ENCODE measurements at regions not wholly inside any gene's neighbourhood (a gene's known extent, or its start where the extent isn't known, plus 50 kb on each side); places are given as distances from the start of the nearest gene placed in this dataset.

DNA sequence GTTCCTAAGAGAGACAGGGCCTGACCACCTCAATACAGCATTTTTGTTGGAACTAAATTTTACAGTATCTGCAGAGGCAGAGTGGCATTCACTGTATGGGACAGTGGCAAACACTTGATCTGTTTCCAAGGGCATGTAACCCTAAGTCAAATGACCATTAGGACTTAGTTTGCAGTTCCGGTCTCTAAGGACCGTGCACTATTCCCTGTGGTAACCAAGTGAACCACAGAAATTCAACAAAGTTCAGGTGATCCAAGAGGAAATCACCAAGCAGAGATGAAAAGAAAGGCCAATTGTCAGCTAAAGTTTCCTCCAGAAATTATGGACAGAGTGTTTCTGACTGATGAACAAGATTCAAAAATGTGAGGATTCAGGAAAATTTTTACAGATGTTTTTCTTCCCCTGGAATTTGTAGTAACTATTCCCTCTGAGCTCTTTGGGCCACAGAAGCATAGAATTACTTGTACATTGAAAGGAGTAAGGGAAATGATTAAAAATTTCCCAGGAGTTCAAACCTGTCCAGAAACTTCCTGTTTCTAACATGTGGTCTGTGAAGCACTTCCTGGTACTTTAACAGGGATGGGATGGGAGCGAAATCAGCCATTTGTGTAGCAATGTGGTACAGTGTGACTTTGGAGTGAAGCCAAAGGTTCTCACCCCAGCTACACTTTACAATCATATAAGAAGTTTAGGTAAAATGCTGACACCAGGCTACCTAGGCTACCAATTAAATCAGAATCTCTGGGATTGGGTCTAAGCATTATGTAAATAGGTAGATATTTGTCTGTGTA, 266.1 kb upstream of the MAP3K1 start:
- no peak for DNase-seq (ENCODE audit: low read depth)

DNA sequence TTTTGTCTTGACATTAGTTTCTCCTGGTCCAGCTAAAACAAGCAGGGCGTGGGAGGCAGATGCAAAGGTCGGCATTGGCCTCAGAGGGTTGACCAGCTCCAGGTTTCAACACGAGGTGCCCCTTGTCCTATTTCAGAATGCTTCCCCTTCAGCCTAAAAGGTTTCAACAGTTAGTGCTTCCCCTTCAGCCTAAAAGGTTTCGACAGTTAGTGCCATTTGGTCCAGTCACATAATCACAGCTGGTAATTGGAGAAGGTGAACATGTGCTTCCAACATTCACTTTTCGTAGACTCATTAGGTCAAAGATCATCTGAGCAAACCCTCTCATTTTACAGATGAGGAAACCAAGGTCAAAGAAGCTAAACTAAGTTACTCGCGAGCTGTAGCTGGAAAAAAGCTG, 270.3 kb upstream of the MAP3K1 start:
- DNase-seq (ENCODE audit: low read depth) = no peak

DNA sequence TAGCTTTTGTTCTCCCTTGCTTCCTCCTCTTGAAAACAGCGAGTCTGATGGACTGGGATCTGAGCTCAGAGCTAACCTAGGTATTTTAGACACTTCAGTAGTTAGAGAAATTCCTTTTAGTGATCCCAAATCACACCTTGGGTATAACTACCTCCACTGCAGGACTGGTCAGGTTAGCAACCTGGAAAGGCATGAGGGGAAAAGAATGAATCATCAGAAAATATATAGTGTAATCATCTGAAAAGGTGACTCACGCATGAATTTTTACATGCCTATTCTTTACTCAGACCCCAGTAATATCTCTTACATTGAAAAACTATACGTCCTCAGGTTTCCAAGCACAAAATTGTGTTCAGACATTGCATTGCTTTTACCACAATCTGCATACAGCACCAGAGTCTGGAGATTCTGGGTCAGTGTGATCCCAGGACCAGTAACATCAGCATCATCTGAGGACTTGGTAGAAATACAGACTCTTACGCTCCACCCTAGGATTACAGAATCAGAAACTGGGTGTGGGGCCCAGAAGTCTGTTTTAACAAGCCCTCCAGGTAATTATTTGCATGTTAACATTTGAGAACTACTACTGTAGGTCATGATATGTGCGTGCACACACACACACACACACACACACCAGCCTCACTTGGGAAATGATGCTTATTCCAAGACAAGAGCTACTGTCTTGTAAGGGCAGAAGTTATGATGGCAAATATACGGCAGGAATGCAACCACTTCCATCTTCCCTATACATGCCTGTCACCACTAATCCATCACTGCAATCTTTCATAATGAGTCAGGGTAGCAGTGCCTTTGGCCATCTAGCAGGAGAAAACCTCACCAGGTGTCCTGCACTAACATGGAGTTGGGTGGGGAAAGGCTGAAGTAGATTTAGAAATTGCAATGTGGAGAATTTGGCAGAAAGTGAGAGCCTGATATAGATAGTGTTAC, 271.6 kb upstream of the MAP3K1 start:
- no peak for DNase-seq (ENCODE audit: low read depth)

DNA sequence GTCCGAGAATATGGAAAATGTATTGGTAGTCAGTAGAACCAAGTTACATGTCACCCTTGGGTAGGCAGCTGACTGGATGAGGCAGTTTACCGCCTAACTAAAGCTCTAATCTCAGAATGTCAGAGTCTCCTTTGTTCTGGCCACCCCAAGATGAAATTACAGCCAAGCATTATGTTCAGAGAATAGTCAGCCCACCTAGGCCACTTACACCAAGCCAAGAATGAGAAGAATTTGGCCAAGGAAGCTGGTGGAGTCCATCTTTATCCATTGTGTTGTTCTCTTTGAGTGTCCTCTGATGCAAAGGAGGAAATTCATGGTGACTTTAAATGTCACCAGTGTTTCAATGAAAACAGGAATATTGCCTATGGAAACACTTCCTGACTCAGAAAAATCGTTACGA, 275.1 kb upstream of the MAP3K1 start:
- DNase-seq (ENCODE audit: low read depth) = no peak

DNA sequence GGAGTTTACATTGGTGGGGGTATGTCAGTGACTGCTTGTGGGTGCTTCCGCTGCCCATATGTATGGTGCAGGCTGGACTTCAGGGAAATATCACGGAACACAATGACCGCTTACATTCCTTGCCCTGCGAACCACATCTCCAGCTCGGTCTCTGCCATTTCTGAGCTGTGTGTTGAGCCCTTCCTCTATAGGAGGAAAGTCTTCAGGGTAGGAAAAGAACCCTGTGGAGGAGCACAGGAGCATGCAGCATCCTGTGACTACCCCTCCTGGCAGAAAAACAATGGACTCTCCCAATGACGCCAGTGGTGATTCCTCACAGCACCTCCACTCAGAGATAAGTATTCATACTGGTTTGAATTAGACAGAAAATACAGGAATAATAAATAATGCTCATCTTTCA, 276.8 kb upstream of the MAP3K1 start:
- no peak for DNase-seq (ENCODE audit: low read depth)

DNA sequence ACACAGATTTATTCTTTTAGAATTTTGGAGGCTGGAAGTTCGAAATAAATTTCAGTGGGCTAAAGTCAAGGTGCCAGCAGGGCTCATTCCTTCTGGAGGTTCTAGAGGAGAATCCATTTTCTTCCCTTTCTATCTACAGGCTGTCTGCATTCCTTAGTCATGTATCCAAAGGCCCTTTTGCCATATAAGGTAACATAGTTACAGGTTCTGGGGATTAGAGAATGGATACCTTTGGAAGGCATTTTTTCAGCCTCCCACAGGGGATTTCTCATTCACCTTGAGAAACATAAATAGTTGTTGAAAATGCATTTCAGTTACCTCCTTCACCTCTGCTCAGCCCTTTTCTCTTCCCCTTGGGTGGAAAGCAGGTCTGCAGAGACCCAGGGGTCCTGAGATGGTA, 280.0 kb upstream of the MAP3K1 start:
- no peak for DNase-seq (ENCODE audit: low read depth)

DNA sequence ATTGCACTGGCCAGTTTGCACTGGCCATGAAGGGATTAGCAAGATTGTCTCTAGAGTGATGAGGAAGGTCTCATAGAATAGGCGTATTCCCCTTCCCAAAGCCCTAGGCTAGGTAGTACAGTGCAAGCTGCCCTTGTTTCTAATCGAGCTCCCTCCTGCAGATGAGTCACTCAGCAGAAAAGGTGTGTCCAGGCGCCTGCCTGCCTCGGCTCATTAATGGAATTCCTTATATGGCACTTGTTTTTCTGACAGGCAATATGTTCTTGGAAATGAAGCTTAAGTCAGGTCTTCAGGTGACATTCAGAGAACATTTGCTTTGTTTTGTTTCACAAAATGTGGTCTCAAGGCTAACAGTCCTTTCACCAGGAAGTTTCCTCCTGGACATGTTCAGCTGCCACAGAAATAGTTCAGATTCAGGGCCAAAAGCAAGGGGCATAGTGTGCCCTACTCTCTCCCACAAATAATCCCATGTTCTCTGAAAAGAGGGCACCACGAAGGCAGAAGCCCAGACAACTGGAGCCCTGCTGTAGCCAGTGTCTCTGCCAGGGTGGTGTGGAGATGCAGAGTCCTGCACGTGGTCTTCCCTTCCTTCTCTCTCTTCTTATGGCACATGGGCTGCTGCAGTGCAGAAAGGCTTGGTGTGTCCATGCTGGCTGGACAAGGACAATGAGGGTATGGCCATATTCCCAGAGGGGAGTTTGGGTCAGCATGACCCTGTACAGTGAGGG, 281.1 kb upstream of the MAP3K1 start:
- DNase-seq (ENCODE audit: low read depth) = no peak

DNA sequence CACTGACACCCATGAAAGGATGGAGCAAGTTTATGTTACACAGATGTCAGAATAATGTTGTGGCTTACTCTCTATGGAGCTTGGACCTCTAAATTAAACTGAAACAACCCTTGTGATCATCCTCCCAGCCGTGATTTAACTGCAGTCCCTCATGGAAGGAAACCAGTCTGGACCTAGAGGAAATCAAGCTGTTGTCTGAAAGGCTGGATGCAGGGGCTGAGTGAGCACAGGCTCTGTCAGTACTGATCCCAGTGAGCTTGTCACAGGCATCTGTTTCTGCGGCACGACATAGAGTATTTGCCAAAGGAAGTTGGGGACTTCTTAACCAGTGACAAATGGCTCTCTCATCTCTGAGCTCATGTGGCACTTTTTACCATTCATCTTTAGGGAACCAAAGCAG, 282.9 kb upstream of the MAP3K1 start:
- DNase-seq (ENCODE audit: low read depth) = no peak

DNA sequence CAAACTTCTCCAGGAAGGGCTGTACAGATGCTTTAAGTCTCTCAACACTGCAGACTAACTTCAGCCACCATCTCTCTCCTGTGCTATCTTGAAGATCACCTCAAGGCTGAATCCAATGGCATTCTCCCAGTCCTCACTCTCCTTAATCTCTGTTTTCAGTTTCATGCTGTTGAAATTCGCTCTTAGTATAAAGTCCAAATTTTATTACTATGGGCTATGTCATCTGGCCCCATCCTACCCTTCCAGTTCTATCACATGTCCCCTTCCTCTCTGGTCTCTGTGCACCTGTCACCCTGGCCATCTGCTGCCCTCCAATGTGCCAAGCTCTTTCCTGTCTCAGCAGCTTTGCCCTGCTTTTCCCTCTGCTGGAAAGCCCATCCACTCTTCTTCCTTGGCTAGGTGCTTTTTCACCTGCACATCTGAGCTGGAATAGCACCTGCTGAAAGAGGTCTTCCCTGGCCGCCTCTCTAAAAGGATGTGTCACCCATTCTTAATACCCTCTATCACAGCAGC, 284.7 kb upstream of the MAP3K1 start:
- DNase-seq (ENCODE audit: low read depth) = no peak

DNA sequence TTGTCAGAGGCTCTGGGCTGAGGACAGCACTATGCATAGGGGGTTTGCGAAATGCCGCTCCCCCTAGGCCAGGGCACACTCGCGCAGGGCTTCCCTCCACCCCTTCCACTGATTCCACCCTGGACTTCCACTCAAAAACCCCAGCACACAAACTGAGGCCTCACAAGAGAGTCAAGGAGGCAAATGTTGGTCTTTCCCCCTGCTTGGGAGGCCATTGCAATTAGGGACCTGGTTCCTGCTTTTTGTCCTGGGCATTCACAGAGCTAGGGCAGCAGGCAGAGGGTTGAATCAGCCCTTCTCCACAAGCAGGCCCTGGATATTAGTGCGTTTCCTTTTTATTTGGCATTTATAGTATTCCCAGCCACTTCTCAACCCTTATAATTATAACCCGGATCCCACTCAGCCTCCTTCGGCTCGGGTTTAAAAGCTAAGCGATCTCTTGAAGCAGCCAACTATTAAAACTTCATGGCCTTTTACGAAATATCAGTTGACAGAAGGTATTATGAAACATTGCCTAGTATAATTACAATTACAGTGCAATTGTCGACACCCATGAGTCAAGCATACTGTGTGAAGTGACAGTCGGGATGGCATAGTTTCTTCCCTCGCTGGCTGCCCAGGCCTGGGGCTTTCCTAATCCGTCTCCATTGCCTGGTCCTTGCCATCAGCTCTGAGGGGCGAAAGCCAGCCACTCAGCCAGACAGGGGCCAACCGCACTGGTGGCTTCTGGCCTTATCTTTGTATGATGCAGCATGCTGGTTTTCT, 285.5 kb upstream of the MAP3K1 start:
- no peak for DNase-seq (ENCODE audit: low read depth)

DNA sequence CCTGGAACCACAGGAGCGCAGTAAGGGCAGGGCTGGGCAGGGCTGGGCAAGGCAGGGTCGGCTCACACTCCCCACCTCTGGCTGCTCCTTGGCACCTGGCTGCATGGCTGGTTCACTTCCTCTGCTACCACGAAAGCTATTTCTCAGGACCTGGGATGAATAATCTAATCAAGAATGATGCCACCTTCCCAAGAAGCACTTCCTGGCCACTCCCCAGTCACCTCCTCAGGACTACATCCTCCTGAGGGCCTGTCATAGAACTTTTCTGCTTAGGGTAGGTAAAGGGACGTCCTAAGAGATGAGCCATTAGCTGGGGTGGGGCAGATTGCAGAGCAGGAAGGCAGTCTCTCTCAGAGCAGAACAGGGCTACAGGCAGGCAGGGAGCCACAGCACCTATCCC, 288.2 kb upstream of the MAP3K1 start:
- DNase-seq (ENCODE audit: low read depth) = no peak

DNA sequence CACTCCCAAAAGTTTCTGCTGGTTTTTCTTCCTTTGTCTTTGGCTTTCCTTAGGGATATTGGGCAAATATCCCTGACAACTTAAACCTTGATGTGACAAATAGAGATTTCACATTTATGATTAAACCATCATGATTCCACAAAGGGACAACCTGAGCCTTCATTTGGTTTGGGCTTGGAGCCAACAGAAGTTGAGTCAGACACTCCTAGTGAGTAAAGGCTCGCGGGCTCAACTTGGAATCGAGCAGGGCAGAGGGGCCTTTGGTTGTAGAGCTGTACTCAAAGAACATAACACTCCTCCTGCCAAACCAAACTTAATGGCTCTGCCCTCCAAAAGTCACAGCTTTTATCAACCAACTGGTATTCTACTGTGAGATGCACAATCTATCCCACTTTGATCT, 290.2 kb upstream of the MAP3K1 start:
- DNase-seq (ENCODE audit: low read depth) = no peak

DNA sequence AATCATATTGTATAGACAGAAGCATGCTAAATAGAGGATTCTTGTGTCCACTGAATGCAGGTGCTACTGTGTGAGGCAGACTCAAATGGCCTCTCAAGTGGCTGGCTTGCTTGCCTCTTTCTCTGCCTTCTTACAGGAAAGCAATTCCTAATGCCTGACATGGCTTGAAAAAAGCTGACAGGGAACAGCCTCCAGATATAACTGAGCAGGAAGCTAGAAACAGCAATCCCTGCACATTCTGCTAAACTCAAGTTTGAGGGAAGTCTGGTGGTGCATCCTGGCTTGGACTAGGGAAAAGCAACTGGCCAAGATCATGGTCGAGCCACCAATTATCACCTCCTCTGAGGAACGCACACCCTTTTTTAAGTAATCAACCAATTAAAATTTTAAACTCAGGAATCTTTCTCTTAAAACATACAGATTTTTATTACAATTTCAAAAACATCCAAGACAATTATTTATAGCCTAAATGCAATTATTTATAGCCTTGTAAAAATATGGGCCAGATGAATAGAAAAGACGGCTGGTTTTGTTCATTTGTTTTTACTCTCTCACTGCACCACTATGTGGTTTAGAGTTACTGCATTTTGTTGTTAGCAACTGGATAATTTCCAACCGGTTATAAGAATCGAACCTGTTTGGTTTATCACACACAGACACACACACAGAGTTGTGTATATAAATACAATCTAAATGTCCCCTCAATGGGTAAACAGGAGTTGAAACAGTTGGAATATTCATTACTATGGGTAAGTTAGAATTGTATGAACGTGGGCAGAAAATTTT, 290.9 kb upstream of the ANKRD55 start:
- no peak for DNase-seq (ENCODE audit: low read depth)

DNA sequence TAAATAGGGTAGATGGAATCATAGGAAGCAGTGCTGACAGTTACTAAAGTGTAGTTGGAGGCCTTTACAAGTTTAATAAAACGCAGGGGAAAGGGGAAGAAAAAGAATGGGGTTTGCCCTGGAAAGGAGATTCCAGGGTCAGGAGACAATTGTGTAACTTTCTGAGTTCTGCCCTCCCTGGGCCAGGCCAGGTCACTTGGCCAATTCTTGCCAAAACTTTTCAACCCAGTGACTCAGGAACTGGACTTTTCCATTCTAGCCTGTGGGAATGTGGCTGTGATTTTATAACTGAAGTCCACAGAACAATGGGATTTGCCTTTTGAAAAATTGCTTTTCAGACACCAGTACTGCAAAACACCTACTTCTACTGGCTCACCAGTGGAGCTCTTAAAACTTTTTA, 289.8 kb upstream of the ANKRD55 start:
- DNase-seq (ENCODE audit: low read depth) = no peak

DNA sequence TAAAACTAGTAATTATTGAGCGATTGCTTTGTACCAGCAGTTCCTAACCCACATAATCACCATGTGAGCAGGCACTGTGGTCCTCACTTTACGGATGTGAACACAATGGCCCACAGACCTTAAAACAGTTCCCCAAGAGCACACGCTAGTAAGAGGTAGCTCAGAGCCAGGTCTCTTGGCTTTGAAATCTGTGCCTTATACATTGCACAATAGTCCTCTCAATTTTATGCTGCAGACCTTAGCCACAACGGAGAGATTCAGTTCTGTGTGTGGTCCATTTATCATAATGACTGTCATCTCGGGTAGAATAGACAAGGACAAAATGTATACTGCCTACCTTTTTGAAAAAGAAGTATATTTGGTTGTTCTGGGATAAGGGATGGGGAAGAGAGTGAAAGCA, 289.0 kb upstream of the ANKRD55 start:
- no peak for DNase-seq (ENCODE audit: low read depth)

DNA sequence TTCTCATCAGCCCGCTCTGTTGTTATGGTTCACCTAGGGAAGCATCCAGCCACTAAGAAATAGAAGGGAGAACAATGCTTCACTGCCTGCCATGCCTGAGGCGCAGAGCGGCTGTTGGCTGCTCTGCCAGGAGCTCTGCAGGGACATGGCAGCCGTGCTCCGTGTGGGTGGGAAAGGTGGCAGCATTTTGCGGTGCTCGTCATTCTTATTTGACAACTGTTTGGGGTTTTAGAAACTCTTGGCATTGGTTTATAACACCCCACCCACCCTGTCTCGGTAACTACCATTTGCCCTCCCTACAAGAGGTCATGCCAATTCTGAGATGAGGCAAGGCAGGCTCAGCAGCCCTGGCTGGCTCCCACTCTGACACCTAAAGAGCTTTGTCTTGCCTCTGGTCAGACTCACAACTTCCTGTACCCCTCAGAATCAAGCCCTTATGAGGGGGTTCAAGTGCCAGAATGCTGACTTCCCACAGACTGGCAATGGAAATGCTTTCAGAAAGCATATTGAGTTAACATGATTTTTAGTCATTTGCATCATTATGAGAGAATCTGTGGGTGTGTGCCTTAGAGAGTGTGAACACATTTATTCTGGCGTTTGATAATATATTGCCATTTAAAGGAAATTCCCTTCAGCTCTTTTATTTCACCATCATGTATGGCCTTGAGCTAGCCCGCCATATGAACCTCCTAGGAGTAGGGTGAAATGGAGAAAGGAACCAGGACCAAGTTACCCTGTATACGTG, 288.0 kb upstream of the ANKRD55 start:
- no peak for DNase-seq (ENCODE audit: low read depth)

DNA sequence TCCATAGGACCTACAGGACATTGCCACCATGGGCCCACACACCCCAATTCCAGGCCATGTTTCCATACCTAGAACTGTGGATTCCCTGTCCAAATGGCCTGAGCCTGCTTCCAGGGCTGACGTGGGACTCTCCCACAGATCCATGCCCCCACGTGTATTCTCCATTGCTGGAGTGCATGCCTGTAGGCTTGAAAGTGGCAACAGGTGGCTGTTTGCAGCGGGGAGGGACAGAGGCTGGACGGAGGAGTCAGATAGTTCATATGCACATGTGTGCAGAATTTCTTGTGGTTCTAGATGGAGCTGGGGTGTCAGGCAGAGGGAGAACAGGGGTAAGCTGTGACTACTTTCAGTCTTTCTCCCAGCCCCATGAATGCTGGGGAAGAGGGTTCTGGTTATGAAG, 285.7 kb upstream of the ANKRD55 start:
- DNase-seq (ENCODE audit: low read depth) = no peak

DNA sequence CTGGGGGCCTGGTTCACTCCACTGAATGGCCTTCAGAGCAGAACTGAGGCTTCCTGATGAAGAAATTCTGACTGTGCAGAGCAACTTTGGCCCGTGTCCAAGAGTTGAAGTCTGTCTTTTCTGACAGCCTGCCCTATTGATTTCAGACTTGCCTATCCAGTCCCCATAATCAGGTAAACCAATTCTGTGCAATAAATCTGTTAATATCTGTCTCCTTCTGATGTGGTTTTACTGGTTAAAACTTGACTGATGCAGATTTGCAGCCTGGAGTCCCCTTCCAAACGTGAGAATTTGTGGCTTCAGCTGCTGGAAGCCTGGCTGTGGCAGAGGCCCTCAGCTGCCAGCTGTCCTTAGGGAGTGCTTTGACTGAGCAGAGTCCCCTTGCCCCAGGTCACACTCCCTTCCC, 283.9 kb upstream of the ANKRD55 start:
- DNase-seq (ENCODE audit: low read depth) = no peak

DNA sequence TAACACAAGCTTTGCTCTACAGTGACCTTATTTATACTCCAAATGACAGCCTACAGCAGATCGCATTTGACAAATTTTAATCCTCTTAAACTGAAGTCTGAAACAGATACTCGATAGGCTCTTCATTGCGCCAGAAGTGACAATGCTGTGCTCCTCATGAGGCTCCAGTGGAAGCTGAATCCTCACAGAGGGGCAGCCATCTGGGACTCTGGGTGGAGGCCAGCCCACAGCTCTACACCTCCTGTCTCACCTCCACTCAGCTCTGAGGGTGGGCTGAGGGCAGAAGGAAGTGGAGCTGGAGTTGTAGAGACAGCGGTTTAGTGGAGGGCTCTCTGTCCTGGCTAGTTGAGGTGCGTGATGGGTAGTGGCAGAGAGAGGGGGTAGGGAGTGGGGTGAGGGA, 283.3 kb upstream of the ANKRD55 start:
- DNase-seq (ENCODE audit: low read depth) = no peak

DNA sequence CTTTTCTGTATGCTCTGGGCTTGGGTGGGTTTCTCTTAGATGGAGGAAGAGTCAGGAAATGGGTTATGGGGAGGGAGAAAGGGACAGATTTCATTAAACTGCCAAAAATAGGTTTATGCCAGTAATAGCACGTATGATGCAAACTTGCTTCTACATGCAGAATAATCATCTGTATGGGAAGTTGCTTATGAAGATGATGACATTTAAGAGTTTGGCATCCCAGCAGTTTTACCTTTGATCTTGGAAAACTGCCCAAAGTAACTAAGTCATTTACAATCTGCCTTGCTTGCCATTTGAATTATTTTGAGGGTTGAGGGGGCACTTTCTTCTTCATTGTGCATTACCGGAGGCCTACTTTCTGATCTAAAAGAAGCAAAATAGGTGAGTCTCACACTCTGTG, 282.9 kb upstream of the ANKRD55 start:
- DNase-seq (ENCODE audit: low read depth) = no peak
